ENCODE measurements at regions not wholly inside any gene's neighbourhood (a gene's known extent, or its start where the extent isn't known, plus 50 kb on each side); places are given as distances from the start of the nearest gene placed in this dataset.

DNA sequence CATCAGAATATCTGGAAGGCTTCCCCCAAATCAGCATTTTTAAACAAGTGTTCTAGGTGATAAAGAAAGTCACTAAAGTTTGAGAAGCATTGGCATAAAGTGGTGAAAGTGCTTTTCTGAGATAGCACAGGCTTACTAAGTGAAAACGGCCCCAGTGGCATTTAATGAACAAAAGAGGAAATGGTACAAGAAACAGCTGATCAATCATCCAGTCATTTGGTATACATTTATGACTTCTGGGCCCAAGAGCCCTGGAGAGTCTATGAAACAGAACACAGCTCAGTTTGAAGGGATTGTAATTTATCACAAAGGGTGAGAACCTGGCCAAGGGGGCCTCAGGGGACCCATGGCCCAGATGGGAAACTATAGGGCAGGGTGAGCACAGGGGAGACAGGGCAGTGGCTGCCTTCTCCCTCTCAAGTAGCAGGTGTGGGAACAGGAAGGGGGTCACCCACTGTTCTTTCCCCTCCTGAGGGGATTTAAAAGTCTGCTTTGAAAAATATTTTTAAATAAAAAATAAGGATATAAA, 265.5 kb upstream of the ROPN1 start:
- TF ChIP-seq, protein P1, sequence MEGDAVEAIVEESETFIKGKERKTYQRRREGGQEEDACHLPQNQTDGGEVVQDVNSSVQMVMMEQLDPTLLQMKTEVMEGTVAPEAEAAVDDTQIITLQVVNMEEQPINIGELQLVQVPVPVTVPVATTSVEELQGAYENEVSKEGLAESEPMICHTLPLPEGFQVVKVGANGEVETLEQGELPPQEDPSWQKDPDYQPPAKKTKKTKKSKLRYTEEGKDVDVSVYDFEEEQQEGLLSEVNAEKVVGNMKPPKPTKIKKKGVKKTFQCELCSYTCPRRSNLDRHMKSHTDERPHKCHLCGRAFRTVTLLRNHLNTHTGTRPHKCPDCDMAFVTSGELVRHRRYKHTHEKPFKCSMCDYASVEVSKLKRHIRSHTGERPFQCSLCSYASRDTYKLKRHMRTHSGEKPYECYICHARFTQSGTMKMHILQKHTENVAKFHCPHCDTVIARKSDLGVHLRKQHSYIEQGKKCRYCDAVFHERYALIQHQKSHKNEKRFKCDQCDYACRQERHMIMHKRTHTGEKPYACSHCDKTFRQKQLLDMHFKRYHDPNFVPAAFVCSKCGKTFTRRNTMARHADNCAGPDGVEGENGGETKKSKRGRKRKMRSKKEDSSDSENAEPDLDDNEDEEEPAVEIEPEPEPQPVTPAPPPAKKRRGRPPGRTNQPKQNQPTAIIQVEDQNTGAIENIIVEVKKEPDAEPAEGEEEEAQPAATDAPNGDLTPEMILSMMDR (IDR thresholded peaks at IDR 0.05; ENCODE audit: low read depth, low read length, missing control alignments): no peak
- no peak overlapping the region for H3K4me3 ChIP-seq (replicated peaks; ENCODE audit: low read depth, low read length)
- no peak for DNase-seq (ENCODE audit: extremely low read depth, low read depth)

DNA sequence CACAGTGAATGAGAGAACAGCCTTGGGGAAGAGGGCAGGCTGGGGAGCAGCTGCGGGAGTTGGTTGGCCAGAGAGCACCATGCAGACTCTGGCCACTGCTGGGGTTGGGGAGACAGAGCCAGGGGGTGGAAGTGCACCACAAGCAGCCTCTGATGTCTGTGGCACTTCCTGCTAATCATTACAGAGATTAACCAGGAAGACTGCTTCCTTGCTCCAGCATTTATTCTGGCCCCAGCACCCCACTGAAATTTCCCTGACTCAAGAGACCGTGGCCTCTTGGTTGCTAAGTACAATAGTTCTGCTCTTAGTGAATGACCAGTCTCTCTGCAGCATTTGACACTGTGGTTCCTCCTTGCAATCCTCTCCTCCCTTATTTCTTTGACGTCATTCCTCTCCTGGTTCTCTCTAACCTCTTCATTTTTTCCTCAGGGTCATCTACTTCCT, 266.2 kb upstream of the ROPN1 start:
- no peak for DNase-seq (ENCODE audit: extremely low read depth, low read depth)
- no peak overlapping the region for H3K4me3 ChIP-seq (replicated peaks; ENCODE audit: low read depth, low read length)
- TF ChIP-seq, protein P1 (IDR thresholded peaks at IDR 0.05; ENCODE audit: low read depth, low read length, missing control alignments): no peak

DNA sequence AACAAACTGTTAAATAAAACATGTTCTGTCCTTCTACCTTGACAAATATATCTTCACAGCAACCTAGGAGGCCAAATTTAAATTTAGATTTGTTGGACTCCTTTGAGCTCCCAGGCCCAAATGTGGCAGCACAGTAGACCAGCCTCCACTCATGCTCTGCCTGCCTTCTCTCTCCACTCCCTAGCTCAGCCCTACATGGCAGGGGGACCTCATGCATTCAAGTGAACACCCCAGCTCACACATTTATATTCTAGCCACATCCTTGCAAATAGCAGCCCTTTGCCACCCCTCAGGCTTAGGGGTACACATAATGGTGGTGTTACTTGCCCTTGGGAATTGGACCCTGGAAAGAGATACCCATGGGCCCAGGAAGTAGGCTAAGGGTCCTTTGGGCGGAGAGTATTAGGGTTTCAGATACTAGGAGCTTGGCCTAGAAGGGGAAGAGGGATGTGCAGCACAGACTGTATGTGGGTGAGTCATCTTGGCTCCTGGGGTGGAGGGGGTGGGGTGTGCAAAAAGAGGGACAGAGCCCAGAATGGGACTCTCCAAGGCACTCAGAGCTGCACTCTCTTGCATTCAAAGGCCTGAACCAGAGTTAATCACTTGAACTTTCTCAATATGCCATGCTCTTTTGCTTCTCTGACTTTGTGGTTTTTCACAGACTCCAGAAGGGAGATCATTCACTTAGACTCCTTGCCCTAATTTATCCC, 268.4 kb upstream of the ROPN1 start:
- no peak for DNase-seq (ENCODE audit: extremely low read depth, low read depth)
- TF ChIP-seq, protein P1 (IDR thresholded peaks at IDR 0.05; ENCODE audit: low read depth, low read length, missing control alignments): no peak
- no peak overlapping the region for H3K4me3 ChIP-seq (replicated peaks; ENCODE audit: low read depth, low read length)

DNA sequence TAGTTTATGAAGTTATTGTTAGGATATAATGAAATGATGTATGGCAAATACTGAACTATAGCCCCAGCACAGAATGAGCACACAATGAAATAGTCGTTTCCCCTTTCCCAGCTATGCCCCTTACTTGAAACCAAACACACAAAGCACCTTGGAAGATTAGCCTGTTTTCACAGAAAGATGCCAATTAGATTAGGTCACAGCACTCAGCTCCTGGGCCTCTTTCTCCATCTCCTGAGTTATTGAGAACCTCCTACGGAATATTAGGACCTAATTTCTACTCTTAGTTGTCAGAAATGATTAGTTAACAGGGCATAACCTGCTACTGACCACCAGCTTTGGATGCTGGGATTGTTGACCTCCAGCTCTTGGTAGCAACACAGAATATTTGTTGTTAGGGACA, 269.4 kb upstream of the ROPN1 start:
- TF ChIP-seq, protein P1 (IDR thresholded peaks at IDR 0.05; ENCODE audit: low read depth, low read length, missing control alignments): no peak
- no peak for DNase-seq (ENCODE audit: extremely low read depth, low read depth)
- H3K4me3 ChIP-seq (replicated peaks; ENCODE audit: low read depth, low read length): no peak overlapping the region

DNA sequence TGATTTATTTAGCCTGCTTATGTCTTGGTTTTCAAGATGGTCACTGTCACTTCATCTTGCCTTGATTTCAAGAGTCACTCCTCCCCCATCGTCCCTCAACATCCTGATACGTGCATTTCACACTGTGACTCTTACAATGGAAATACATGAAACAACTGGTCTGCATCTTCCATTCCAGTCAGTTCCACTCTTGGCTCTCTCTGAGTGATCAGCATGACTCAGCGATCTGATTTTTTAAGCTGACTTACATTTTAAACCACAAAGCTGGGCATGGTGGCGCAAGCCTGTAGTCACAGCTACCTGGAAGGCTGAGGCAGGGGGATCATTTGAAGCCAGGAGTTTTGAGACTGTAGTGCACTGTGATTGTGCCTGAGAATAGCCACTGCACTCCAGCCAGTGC, 271.2 kb upstream of the ROPN1 start:
- DNase-seq (ENCODE audit: extremely low read depth, low read depth): peak; percentile 67
- no peak overlapping the region for H3K4me3 ChIP-seq (replicated peaks; ENCODE audit: low read depth, low read length)
- TF ChIP-seq, protein P1 (IDR thresholded peaks at IDR 0.05; ENCODE audit: low read depth, low read length, missing control alignments): no peak

DNA sequence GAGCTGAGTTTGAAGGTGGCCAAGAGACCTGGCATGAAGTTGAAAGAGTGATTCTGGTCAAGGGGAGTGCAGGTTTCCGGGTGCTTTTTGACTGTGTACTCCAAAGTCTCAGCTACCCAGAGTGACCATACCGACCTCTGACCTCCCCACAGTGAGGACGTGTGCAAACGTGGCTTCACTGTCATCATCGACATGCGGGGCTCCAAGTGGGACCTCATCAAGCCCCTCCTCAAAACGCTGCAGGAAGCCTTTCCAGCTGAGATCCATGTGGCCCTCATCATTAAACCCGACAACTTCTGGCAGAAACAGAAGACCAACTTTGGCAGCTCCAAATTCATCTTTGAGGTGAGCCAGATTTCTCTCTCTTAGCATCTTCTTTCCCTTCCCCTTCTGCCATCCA, 272.4 kb upstream of the ROPN1 start:
- TF ChIP-seq, protein P1 (IDR thresholded peaks at IDR 0.05; ENCODE audit: low read depth, low read length, missing control alignments): no peak
- H3K4me3 ChIP-seq (replicated peaks; ENCODE audit: low read depth, low read length): no peak overlapping the region
- no peak for DNase-seq (ENCODE audit: extremely low read depth, low read depth)

Data from HFF-Myc (cell line).